IPS-11a (cell line): ENCODE measurements at regions not wholly inside any gene's neighbourhood (a gene's known extent, or its start where the extent isn't known, plus 50 kb on each side); places are given as distances from the start of the nearest gene placed in this dataset.

ENCODE experiments used
- H3K4me3 ChIP-seq: one replicate; pipeline ENCODE4 v1.5.1; 2013; ENCODE audit warnings: low read depth, low read length, control low read depth

DNA sequence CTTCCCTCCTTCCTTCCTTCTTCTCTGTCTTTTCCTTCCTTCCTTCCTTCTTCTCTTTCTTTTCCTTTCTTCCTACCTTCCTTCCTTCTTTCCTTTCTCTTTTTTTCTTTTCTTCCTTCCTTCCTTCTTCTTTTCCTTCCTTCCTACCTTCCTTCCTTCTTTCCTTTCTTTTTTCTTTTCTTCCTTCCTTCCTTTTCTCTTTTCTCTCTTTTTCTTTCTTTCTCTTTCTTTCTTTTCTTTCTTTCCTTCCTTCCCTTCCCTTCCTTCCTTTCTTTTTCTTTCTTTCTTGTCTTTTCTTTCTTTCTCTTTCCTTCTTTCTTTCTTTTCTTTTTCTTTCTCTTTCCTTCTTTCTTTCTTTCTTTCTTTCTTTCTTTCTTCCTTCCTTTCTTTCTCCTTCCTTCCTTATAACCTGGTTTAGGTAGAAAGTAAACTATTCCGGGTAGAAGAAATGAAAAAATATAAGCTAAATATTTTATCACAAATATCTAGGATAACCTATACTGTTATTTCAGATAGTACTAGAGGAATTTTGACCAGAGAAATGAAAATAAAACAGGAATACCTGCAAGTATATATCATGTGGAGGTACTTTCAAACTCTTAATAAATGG lies 1741.8 kb upstream of the CDH9 start:
- no peak overlapping the region for H3K4me3 ChIP-seq

DNA sequence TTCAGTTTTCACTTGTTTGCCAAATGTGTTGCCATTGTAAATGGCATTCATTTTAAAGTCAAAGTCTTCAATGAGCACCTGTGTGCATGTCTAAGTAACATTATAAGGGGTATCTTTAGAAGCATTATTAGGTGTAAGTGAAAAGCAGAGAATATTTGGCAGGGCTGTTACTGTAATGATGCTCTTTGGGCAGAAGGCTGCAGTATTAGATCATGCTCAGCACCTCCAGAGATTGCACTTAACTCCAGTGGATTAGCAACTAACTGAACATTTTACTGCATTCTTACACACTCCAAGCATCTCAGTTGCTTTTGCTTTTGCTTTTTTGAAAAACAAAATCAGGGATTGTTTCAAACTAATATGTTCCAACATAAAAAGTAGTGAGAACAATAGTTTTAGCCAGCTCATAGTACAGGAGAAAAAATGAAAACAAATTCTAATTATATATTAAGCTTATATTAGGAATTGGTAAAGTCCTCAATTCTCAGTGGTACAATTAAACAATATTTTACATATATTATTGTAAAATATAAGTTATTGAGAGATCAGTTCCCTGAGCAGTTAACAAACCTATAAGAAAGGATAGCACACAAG lies 1740.9 kb upstream of the CDH9 start:
- H3K4me3 ChIP-seq = no peak overlapping the region

DNA sequence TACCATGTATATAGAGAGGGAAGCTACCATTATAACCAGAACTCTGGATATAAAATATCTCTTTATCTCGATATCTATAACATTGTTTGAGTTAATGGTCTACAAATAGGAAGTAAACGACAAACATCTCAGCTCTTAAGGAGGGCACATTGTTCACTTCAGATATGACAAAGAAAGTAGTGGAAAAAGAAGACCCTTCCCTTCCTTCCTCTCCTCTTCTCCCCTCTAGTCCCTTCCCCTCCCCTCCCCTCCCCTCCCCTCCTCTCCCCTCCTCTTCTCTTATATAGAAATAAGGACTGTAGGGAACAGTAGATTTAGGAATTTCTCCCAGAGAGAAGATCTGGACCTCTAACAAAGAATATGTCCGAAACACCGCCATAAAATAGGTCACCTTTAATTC lies 1731.9 kb upstream of the CDH9 start:
- no peak overlapping the region for H3K4me3 ChIP-seq

DNA sequence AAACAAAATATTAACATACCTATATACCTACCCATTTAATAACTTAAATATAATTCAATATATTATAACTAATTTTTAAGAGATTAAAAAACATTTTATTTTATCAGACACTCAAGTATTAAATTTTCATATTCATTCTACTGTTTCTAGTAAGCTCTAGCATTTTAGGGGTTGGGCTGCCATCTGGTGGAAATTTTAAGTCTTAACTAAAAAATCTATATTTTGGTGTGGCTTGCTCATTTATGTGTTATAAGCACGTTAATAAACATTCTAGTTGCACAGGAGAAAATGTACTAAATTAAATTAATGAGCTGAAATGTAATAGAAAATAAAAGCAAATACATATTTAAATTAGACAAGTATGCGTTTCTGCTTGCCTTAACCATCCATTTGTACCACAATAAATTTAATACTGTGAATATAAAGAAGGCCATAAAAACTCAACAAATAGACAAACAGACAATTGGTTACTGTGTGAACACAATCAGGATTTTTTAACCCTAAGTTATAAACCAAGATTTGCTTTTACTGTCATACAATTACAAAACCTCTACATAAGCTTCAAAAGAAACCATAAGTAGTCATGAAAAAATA lies 1728.3 kb upstream of the CDH9 start:
- H3K4me3 ChIP-seq = no peak overlapping the region

DNA sequence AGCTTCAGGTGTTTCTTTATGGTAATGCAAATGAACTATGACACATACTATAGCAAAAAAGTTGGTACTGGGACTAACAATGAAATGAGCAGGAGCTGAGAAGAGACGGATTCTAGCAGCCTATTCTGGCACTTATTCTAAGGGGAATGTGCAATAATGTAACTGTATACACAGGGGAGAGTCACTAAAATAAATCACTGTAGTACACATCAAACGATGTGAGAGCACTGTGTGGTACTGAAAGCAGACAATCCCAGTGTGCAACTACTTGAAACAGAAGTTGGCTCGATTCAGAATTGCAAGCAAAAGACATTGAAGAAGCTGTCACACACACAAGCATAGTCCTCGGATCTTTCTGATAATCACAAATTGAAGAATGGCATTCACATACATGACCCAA lies 1713.0 kb upstream of the CDH9 start:
- H3K4me3 ChIP-seq = no peak overlapping the region

DNA sequence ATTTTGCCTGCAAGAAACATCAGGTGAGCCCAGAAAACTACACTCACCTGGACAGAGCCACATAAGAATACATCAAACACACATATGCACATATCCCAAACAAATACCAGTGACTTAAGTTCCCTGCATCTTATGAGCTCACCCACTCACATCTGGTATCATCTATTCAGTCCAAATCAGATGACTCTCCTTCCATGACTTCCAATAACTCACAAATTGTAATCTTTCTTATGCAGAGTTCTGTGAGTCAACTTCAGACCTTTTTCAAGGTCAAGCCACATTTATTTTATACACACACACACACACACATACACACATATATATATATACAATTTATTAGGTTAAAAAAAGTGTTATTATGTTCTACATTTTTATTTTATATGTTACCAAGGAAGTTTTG lies 1711.9 kb upstream of the CDH9 start:
- no peak overlapping the region for H3K4me3 ChIP-seq

DNA sequence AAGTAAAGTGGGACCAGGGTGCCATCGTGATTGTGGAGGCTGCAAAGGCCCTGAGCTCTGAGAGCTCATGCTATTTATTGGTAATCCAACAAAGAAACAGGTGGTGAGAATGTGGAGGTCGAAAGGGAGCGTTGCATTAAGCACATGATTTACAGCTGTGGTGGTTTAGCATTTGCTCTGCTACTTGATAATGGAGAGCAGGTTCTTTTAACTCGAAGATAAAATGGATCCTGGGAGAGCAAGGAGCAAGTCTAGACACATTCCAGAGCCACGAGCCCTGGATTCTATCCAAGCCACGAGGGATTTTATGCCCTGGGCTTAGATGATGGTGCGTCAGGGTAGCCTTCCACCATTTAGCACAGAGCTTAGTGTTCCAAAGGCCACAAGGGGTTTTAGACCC lies 1710.1 kb upstream of the CDH9 start:
- H3K4me3 ChIP-seq = no peak overlapping the region

DNA sequence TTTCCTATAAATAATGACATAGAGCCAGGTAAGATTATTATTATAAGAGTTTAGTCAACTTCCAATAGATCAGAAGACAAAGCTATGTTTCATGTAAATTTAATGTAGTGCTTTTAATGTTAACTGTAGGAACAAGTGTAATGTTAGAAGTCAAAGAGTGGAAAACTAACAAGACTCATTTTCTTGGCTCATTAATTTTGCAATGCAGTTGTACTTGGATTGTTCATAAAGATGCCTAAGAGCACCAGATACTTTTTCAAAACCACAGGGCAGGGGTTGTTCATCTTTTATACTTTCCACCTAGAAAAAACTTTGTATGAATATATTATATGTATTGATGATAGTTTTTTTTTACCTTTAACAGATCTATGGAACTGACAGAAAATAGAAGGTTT lies 1705.3 kb upstream of the CDH9 start:
- no peak overlapping the region for H3K4me3 ChIP-seq

DNA sequence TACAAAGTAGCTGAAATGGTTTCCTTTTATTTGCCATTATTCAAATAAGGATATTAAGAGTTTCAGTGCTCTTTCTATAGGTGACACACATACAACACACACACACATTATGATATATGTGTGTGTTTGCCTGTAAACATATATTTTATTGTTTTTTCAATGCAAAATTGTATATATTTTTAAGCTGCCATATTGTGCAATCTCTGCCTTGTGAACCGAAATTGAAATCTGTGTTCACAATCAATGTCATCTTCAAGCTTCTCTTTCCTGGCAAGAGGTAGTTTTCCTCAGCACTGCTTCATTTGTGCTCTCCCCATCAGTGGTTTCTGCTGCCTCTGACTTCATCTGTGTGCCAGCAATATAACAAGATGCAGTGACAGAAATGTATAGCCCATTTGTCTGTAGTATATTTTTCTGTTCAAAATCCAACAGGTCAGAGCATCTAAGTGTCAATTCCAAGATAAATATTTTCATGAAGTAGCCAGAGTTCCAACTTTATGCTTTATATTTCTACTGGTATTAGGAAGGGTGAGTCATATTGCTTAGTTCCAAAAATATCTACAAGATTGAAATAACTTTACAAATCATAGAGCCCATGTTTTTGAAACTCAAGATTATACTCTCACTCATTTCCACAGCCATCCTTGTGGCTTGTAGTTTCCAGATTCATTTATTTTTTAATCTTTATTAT lies 1704.8 kb upstream of the CDH9 start:
- H3K4me3 ChIP-seq = no peak overlapping the region

DNA sequence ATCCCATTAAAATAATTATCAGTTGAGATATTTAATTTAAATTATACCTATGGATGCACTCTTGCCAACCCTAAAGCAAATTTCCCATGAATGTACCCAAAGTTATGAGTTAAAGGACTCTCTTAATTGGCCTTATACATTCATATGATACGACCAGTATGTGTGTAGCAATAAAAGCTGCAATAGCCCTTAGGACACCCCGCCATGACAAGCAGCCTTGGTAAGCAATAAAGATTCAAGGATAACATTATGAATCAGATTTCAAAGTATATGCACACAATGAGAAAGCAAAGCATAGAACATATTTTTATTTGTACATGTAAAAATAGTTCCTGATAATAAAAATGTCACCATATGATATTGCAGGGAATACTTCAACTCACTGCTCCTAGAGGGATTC lies 1699.3 kb upstream of the CDH9 start:
- H3K4me3 ChIP-seq = no peak overlapping the region

DNA sequence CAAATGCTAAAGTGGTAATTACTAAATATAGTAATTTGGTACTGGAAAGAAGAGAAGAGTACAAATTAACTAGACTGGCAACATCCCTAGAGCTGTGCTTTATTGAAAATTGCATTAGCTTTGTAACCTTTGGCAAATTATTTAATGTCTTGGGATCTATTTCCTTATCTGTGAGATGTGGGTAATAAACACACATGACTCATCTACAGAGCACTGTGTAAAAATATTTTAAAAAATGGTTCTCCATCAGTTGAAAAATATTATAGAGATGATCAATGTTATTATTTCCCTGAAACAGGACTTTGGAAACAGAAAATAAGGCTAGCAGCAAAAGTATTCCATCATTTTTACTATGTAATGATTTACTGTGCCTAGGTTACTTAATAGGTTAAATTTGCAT lies 1698.8 kb upstream of the CDH9 start:
- no peak overlapping the region for H3K4me3 ChIP-seq

DNA sequence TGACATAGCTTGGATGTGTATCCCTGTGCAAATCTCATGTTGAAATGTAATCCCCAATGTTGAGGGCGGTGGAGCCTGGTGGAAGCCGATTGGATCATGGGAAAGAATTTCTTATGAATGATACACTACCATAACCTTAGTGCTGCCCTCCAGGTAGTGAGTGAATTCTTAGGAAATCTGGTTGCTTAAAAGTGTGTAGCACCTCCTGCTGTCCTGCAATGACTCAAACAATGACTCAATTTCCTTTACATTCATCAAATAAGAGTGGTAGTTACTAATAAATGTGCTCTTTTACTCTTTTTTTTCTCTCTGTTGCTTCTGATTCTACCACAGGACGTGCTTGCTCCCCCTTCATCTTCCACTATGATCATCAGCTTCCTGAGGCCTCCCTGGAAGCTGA lies 1696.0 kb upstream of the CDH9 start:
- no peak overlapping the region for H3K4me3 ChIP-seq

DNA sequence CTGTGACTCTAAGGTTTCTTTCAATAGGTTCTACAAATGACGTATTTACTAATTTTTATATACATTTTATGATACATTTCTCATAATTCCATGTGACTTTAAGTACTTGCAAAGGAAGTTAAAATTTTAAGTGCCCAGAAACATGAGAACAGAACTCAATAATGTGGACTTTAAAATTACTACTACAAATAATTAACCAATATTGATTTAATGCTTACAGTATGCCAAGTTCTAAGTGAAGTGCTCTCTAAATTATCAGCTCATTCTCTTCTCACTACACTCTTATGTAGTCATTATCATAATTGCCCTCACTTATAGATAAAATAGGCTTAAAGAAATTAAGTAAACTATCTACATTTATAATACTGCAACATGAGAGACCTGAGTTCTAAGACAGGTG lies 1690.7 kb upstream of the CDH9 start:
- no peak overlapping the region for H3K4me3 ChIP-seq

DNA sequence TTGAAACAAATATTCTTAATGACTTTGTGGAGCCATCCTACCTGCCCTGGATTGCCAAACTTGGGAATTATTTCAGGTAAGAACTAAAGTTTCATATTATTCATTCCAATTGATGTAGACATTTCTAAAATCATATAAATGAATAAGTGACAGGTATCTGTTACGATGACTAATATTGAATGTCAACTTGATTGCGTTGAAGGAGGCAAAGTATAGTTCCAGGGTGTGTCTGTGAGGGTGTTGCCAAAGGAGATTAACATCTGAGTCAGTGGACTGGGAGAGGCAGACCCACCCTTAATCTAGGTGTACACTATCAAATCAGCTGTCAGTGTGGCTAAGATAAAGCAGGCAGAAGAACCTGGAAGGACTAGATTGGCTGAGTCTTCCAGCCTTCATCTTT lies 1688.4 kb upstream of the CDH9 start:
- H3K4me3 ChIP-seq = no peak overlapping the region

DNA sequence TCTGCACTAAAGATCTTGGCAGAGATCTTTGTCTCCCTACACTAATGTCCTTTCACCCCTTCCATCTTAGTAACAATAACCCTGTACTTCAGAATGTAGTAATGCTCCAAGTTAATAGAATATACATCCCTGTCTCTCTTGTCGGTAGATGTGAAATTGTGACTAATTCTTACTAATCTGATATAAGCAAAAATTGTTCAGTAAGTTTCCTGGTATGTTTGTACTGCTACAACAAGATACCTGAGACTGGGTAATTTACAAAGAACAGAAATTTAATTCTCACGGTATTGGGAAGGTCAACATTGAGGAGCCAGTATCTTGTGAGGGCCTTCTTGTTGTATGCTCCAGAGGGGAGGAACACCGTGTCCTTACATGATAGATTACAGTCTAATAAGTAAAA lies 1686.6 kb upstream of the CDH9 start:
- no peak overlapping the region for H3K4me3 ChIP-seq

DNA sequence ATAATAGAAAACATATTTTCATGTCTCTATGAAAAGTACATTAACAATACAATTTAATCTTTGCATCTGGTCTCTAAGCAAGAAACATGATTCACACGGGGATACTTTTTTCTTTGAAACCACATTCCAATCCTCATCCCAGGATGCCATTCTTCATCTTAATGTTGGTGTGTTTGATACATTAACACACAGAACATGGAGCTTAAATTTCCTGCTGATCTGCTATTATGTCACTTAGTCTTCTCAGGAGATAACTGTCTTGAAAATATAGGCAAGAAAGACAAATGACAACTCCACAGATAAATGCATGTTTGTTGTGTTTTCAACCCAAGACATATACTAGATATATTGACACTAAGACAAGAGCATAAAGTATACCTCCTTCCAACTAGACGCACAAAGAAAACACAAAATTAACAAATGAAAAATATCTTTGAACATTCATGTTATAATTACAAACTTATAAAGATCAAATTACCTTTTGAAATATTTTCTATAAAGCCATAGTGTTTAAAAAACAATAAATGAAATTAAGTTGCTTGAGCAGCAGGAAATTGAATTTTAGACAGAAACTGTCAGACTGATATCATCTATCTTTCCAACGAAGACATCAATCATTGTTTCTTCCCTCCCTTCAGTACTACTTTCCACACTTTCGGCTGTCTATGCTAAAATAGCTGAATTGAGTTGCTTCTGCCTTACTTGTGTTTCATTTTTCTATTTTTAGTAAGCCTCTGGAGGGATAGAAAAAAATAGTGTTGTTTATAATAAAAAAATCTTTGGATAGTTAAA lies 1676.7 kb upstream of the CDH9 start:
- H3K4me3 ChIP-seq = no peak overlapping the region

DNA sequence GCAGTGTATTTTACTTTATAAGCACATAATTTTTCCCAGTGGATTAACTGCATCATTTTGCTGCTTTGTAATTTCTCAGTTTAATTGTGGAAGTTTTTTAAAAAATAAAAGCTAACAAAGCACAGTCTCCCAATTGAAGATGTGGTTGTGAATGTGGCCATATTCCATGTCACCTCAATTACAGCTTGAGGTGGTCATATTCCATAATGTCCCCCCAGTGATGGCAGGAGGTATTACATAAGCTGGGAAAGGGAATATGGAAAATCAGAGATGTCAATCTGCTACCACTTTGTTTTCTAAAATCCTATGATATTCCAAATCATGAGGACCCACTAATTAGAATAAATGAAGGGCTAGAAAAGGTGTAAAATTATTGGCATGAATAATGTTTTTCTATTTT lies 1672.0 kb upstream of the CDH9 start:
- no peak overlapping the region for H3K4me3 ChIP-seq

DNA sequence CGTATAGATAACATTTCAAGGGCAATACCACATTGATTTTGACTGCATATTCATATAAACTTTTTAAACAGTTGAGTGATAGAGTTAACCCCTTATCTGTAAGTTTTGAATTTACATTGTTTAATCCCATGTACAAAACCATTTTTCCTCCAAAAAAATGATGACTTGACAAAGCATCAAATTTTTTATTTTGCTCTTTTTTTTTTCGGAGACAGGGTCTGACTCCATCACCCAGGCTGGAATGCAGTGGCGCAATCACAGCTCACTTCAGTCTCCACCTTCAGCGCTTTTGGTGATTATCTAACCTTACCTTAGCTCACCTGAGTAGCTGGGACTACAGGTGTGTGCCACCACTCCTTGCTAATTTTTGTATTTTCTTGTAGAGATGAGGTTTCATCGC lies 1670.1 kb upstream of the CDH9 start:
- H3K4me3 ChIP-seq = no peak overlapping the region

DNA sequence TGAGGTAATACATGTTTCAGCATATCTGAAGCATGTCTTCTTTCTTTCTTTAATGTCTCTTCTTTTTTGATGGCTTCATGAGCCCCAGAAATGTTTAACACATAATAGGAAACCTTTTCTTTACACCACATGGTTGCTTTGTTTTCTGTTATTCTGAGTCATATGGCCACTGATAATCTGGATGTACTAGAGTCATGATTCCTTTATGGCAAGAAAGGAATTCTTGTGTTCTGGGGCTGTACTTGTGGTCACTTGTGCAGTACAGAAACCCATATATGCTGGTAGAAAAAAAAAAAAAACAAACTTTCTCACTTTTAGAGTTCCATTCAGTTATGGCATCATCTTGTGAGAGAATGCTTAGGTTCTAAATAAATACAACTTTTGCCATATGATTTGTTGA lies 1669.3 kb upstream of the CDH9 start:
- H3K4me3 ChIP-seq = no peak overlapping the region

DNA sequence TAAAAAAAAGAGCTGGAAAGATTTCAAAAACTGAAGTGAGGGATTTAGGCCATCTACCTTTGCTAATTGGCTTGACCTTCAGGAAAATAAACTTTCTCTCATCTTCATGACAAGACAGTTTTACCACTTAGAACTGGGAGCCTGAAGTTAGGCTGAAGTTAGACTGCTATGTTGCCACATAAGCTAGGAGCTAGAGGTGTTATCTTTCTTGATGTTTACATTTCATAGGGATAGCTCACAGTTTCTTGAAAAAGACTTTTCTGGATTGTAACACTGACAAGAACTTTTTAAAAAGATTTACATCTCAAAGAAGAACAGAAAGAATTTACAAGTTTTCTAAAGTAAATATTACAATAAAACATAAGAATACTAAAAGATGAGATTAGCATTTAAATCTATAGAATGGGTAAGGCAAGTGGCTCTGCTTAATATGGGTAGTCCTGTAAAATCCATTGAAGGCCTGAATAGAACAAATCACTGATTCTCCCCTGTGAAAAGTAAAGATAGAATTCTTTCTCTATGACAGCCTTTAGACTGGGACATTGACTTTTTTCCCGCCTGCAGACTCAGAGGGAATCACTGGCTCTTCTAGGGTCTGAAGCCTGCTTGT lies 1665.4 kb upstream of the CDH9 start:
- H3K4me3 ChIP-seq = no peak overlapping the region

DNA sequence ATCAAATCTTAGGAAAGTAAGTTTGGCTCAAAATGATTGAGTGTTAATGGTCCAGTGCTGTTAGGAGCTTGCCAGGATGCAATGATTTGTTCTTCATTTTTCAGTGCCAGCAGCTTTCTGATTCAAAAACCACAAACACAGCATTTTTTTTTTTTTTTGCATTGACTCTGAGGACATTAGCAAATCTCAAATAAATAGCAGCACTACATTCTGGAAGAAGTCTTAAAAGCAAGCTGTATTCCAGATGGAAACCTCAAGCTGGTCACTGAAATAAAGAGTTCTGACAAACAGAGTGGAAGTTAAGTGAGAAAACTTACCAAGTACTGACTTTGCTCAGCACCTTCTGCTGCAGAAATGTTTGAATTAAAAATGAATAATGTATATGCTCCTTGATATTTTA lies 1653.1 kb upstream of the CDH9 start:
- no peak overlapping the region for H3K4me3 ChIP-seq
